Mesothelial cell of epicardium (in vitro differentiated cells): ENCODE measurements at regions not wholly inside any gene's neighbourhood (a gene's known extent, or its start where the extent isn't known, plus 50 kb on each side); places are given as distances from the start of the nearest gene placed in this dataset.

Source experiments
- DNase-seq, 2 experiments: peaks; one replicate each; pipeline ENCODE4 v3.0.0; 2021; ENCODE audit warnings: low spot score in 2 of 2; ENCODE audit not compliant: unreplicated experiment in 2 of 2
- H3K27ac Mint-ChIP-seq: 2 replicates; pipeline ENCODE4 v1.8.0; 2021; ENCODE audit warnings: mixed read lengths
- H3K27me3 Mint-ChIP-seq: 2 replicates; pipeline ENCODE4 v1.8.0; 2021; ENCODE audit warnings: low read depth, mixed read lengths
- H3K36me3 Mint-ChIP-seq: 2 replicates; pipeline ENCODE4 v1.8.0; 2021; ENCODE audit warnings: mixed read lengths
- H3K4me1 Mint-ChIP-seq: 2 replicates; pipeline ENCODE4 v1.8.0; 2021; ENCODE audit warnings: mixed read lengths
- H3K4me3 Mint-ChIP-seq: 2 replicates; pipeline ENCODE4 v1.8.0; 2021; ENCODE audit warnings: mild to moderate bottlenecking, moderate library complexity, mixed read lengths
- H3K9me3 Mint-ChIP-seq: 2 replicates; pipeline ENCODE4 v1.8.0; 2021; ENCODE audit warnings: mixed read lengths
- TF ChIP-seq, protein P1 (sequence below): fragments of 200-600 bp; sonication (generic); IDR thresholded peaks from one replicate; pipeline ENCODE4 v1.5.0; 2021; ENCODE audit warnings: antibody characterized with exemption; ENCODE audit not compliant: unreplicated experiment

DNA sequence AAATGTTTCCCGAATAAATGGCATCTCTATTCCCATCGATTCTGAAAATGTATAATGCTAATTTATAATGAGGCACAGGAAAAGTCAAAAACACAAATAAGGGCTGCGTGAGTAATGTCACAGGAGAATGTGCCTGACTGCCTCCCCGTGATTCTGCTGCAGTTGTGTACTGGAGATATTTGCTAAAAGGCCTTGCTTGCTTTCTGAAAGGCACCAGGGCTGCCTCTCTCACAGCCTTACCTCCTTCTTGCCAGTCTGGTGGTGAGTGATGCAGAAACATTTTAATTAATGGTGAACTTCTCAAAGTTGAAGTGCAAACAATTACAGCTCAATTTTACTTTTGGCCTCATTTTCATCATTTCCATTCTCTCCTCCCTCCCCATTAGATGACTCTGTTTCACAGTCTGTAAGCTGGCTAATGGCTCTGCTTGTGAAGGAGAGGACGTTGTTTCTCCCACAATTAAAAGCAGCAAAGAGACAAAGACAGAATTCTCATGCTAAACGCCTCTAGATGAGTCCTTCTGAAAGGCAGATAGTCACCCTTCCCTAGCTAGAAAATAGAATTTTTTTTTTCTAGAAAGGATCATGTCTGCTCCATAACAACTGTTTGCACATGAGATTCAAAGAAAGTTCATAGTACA, 377.6 kb downstream of the MDFIC start:
- Mint-ChIP-seq H3K4me3 (no peak overlapping the region), H3K27ac (peak overlapping the region; percentile 67), H3K27me3 (no peaks in the 10 kb centered on the region), H3K9me3 (peaks cover 21% of the 10 kb centered on the region), H3K36me3 (peaks cover 5% of the 10 kb centered on the region), H3K4me1 (peaks cover 28% of the 10 kb centered on the region)
- TF ChIP-seq, protein P1, sequence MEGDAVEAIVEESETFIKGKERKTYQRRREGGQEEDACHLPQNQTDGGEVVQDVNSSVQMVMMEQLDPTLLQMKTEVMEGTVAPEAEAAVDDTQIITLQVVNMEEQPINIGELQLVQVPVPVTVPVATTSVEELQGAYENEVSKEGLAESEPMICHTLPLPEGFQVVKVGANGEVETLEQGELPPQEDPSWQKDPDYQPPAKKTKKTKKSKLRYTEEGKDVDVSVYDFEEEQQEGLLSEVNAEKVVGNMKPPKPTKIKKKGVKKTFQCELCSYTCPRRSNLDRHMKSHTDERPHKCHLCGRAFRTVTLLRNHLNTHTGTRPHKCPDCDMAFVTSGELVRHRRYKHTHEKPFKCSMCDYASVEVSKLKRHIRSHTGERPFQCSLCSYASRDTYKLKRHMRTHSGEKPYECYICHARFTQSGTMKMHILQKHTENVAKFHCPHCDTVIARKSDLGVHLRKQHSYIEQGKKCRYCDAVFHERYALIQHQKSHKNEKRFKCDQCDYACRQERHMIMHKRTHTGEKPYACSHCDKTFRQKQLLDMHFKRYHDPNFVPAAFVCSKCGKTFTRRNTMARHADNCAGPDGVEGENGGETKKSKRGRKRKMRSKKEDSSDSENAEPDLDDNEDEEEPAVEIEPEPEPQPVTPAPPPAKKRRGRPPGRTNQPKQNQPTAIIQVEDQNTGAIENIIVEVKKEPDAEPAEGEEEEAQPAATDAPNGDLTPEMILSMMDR: no peak
- DNase-seq: no peak

DNA sequence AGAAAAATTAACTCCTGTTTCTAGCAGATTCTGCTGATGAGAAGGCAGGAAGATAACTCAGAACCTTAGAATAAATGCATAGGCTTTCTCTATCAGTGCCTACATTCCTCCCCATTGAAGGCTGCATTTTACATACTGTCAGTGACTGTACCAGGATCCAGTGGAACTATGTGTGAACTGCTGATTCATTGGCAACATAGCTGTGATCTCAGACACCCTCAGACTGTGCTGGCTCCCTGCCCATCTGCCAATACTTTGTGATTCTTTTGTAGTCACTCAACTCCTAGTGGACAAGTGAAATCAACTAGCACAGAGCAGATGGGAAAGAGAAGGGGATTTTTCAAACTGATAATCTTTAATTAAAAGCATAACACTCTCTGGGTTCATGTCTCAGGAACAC, 375.8 kb downstream of the MDFIC start:
- Mint-ChIP-seq H3K27ac (no peak overlapping the region), H3K4me3 (no peak overlapping the region), H3K4me1 (peaks cover 28% of the 10 kb centered on the region), H3K27me3 (no peaks in the 10 kb centered on the region), H3K9me3 (peaks cover 13% of the 10 kb centered on the region), H3K36me3 (peaks cover 5% of the 10 kb centered on the region)
- DNase-seq: no peak
- TF ChIP-seq, protein P1: no peak

- H3K4me1 Mint-ChIP-seq: peaks cover 13% of the 10 kb centered on the region
- no peak overlapping the region for H3K27ac Mint-ChIP-seq
- no peak for DNase-seq
- peaks cover 7% of the 10 kb centered on the region for H3K36me3 Mint-ChIP-seq
- TF ChIP-seq, protein P1: no peak
- no peak overlapping the region for H3K4me3 Mint-ChIP-seq
- H3K9me3 Mint-ChIP-seq: peaks cover 16% of the 10 kb centered on the region
- no peaks in the 10 kb centered on the region for H3K27me3 Mint-ChIP-seq
Observed at GRCh38 chr7:115293628-115294240, 371.8 kb downstream of the MDFIC start.

DNA sequence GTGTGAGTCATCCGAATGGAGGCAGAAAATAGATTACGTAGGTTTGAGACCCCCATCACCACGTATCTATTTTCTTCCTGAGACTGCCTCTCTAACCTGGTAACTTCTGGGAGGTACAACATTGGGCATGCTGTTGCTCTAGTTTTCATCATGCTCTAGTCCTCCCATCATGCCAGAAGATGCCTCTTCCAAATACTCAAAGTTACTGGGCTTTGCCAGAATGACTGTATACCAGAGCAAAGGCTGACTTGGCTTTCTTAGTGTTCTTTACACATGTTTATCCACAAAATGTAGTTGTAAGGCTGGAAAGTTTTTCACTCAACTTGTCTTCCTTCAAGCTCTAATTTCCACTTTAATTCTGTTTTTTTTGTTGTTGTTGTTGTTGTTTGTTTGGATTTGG, 370.5 kb downstream of the MDFIC start:
- H3K36me3 Mint-ChIP-seq: peaks cover 7% of the 10 kb centered on the region
- TF ChIP-seq, protein P1: no peak
- no peaks in the 10 kb centered on the region for H3K27me3 Mint-ChIP-seq
- peaks cover 16% of the 10 kb centered on the region for H3K4me1 Mint-ChIP-seq
- no peak overlapping the region for H3K4me3 Mint-ChIP-seq
- no peak for DNase-seq
- H3K27ac Mint-ChIP-seq: no peak overlapping the region
- peaks cover 16% of the 10 kb centered on the region for H3K9me3 Mint-ChIP-seq

DNA sequence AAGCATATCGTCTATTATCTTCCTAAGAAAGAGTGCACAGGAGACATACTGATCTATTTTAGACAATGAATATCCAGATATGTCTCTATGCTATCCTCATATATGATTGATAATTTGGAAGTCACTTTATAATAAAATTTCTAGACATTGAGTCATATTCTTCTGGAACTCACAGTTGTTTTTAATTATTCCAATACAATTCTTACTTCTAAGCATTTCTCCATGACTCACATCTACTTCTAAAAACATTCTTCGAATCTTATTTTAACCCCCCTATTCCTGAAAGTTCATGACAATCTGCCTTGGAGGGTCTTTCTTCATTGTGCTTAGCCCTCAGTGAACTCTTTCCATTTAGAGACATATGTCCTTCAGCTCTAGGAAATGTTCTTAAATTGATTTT, 368.1 kb downstream of the MDFIC start:
- Mint-ChIP-seq H3K36me3 (peaks cover 2% of the 10 kb centered on the region), H3K9me3 (peaks cover 15% of the 10 kb centered on the region), H3K4me1 (peaks cover 20% of the 10 kb centered on the region), H3K4me3 (no peak overlapping the region), H3K27me3 (no peaks in the 10 kb centered on the region), H3K27ac (no peak overlapping the region)
- TF ChIP-seq, protein P1: no peak
- no peak for DNase-seq
